Left lung (tissue), 4 donors: ENCODE measurements at regions not wholly inside any gene's neighbourhood (a gene's known extent, or its start where the extent isn't known, plus 50 kb on each side); places are given as distances from the start of the nearest gene placed in this dataset.

Experiments used
- ATAC-seq: fragments of 200-7000 bp; cut with Tn5 transposase; one replicate; pipeline ENCODE4 v1.9.1; 2020; ENCODE audit warnings: moderate library complexity
- DNase-seq, 4 donors: peaks; one replicate each; pipeline ENCODE4 v3.0.0-alpha.2; 2013 to 2020
- H3K27ac ChIP-seq, 2 donors: fragments of 200-600 bp; sonication (generic) in 1 of 2; one replicate each; pipeline versions ENCODE4 v1.5.0 to v1.8.0; 2020 to 2021
- H3K27me3 ChIP-seq, 2 donors: fragments of 200-600 bp; sonication (generic) in 1 of 2; one replicate each; pipeline versions ENCODE4 v1.5.0 to v1.8.0; 2020 to 2021
- H3K36me3 ChIP-seq, 2 donors: fragments of 200-600 bp; sonication (generic) in 1 of 2; one replicate each; pipeline versions ENCODE4 v1.5.0 to v1.8.0; 2020 to 2021
- H3K4me1 ChIP-seq, 2 donors: fragments of 200-600 bp; one replicate each; pipeline ENCODE4 v1.8.0; 2021
- H3K4me3 ChIP-seq, 2 donors: fragments of 200-600 bp; sonication (generic) in 1 of 2; one replicate each; pipeline versions ENCODE4 v1.5.0 to v1.8.0; 2020 to 2021; ENCODE audit warnings: mild to moderate bottlenecking in 1 of 2
- H3K9me3 ChIP-seq, 2 donors: fragments of 200-600 bp; sonication (generic) in 1 of 2; one replicate each; pipeline versions ENCODE4 v1.5.0 to v1.8.0; 2020 to 2021
- intact Hi-C, 2 donors: fragments of 100-400 bp; cut with DNase I; formaldehyde crosslinking; loops; one replicate each; pipeline versions ENCODE4 v1.11.2 to v1.14.2; 2022
- TF ChIP-seq, protein P1 (sequence below), 2 donors: fragments of 200-600 bp; sonication (generic) in 1 of 2; IDR thresholded peaks; one replicate each; pipeline versions ENCODE4 v1.5.0 to v1.8.0; 2021; ENCODE audit warnings: antibody characterized with exemption in 2 of 2
- donor health status: DM: no; HTN: yes; CAD: no.
- donor health status: DM: no; HTN: no; CAD: no.

GRCh38 chr3:67864587-67865183 is 210.3 kb upstream of the SUCLG2 start:
- Histone ChIP-seq H3K27me3 (no peaks in the 10 kb centered on the region), H3K9me3 (no peaks in the 10 kb centered on the region), H3K4me3 (no peak overlapping the region), H3K4me1 (no peaks in the 10 kb centered on the region), H3K36me3 (no peaks in the 10 kb centered on the region), H3K27ac (no peak overlapping the region)
- DNase-seq (no peak), ATAC-seq (no peak)
- TF ChIP-seq, protein P1, sequence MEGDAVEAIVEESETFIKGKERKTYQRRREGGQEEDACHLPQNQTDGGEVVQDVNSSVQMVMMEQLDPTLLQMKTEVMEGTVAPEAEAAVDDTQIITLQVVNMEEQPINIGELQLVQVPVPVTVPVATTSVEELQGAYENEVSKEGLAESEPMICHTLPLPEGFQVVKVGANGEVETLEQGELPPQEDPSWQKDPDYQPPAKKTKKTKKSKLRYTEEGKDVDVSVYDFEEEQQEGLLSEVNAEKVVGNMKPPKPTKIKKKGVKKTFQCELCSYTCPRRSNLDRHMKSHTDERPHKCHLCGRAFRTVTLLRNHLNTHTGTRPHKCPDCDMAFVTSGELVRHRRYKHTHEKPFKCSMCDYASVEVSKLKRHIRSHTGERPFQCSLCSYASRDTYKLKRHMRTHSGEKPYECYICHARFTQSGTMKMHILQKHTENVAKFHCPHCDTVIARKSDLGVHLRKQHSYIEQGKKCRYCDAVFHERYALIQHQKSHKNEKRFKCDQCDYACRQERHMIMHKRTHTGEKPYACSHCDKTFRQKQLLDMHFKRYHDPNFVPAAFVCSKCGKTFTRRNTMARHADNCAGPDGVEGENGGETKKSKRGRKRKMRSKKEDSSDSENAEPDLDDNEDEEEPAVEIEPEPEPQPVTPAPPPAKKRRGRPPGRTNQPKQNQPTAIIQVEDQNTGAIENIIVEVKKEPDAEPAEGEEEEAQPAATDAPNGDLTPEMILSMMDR (IDR thresholded peaks at IDR 0.05): no peak
- intact Hi-C loops: no loop called here

DNA sequence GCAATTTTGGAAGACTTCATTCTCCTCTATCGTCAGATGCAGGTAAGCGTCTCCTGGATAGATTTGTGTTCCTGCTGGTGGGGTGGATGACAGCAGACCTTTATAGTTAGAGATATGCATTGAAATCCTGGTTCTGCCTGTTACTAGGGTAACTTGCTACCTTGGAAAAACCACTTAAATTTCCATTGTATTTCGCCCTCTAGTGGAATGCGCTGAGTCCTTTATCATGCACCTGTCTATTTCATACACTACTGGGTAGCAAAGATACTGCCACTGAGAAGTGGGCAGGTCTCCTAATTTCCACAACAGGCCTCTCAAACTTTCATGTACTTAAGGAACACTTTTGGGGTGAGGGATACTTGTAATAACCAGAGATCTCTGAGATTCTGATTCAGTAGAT is 209.5 kb upstream of the SUCLG2 start:
- no peak for ATAC-seq

DNA sequence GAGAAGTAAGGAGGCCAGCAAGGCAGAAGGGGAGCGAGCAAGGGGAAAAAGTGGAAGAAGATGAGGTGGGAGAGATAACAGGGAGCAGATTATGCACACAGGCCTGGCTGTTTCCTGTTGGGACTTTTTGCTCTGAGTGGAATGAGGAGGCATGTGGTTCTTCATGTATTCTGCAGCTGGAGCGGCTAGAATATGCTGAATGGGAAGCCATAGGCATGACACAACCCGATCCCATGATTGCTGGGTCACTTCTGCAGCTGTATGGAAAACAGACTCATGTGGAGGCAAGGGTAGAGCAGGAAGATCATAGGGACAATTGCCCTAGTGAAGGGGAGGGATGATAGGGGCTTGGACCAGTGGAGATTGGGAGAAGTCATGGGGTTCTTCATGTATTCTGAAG is 206.0 kb upstream of the SUCLG2 start:
- TF ChIP-seq, protein P1 (IDR thresholded peaks at IDR 0.05): no peak
- no peak overlapping the region for H3K4me3 ChIP-seq
- ATAC-seq (no peak), DNase-seq (no peak)
- H3K4me1 ChIP-seq: no peaks in the 10 kb centered on the region
- H3K27me3 ChIP-seq: no peaks in the 10 kb centered on the region
- H3K27ac ChIP-seq: no peak overlapping the region
- intact Hi-C loops: no loop called here
- no peaks in the 10 kb centered on the region for H3K9me3 ChIP-seq
- no peaks in the 10 kb centered on the region for H3K36me3 ChIP-seq

More for the DNA sequence above, 209.5 kb upstream of the SUCLG2 start:
- H3K27ac ChIP-seq: no peak overlapping the region
- no peaks in the 10 kb centered on the region for H3K9me3 ChIP-seq
- intact Hi-C loops: no loop called here
- no peak for DNase-seq
- no peaks in the 10 kb centered on the region for H3K4me1 ChIP-seq
- no peak overlapping the region for H3K4me3 ChIP-seq
- TF ChIP-seq, protein P1 (IDR thresholded peaks at IDR 0.05): no peak
- no peaks in the 10 kb centered on the region for H3K27me3 ChIP-seq
- H3K36me3 ChIP-seq: no peaks in the 10 kb centered on the region

- Histone ChIP-seq H3K27ac (no peak overlapping the region), H3K4me1 (no peaks in the 10 kb centered on the region), H3K36me3 (no peaks in the 10 kb centered on the region), H3K9me3 (no peaks in the 10 kb centered on the region), H3K27me3 (no peaks in the 10 kb centered on the region), H3K4me3 (no peak overlapping the region)
- DNase-seq (no peak), ATAC-seq (no peak)
- intact Hi-C loops: no loop called here
- TF ChIP-seq, protein P1 (IDR thresholded peaks at IDR 0.05): no peak
These were observed 204.1 kb upstream of the SUCLG2 start for GRCh38 chr3:67858492-67858891.

DNA sequence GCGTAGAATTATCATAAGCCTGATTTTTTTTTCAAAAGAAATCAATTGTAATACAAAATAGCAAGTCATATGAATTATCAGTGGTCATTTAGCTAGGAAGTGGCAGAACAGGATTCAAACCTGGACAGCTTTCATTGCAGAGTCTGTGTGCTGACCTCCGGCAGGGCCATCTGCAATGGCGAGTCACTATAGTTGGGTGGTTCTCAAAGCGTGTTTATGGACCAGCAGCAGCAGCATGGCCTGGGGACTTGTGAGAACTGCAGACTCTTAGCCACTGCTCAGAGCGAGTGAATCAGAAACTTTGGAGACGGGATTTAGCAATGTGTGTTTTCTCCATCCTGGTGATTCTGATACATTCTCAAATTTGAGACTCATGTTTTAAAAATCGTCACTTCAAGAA is 202.3 kb upstream of the SUCLG2 start:
- Histone ChIP-seq H3K4me3 (no peak overlapping the region), H3K27me3 (no peaks in the 10 kb centered on the region), H3K27ac (no peak overlapping the region), H3K9me3 (no peaks in the 10 kb centered on the region), H3K4me1 (no peaks in the 10 kb centered on the region), H3K36me3 (no peaks in the 10 kb centered on the region)
- TF ChIP-seq, protein P1 (IDR thresholded peaks at IDR 0.05): no peak
- DNase-seq: no peak
- ATAC-seq: no peak
- intact Hi-C loops: no loop called here
